ENCODE measurements at regions not wholly inside any gene's neighbourhood (a gene's known extent, or its start where the extent isn't known, plus 50 kb on each side); places are given as distances from the start of the nearest gene placed in this dataset.

- TF ChIP-seq REST (IDR thresholded peaks at IDR 0.05; ENCODE audit: low read depth, low read length) (no peak), FOXJ3 (CRISPR knock-in tag; IDR thresholded peaks at IDR 0.05) (no peak)
Observed at GRCh38 chr7:84454174-84454959, 259.8 kb upstream of the SEMA3A start (continued).

GRCh38 chr7:84452618-84453017, 258.0 kb upstream of the SEMA3A start:
- DNase-seq, result no peak
- no peaks in the 10 kb centered on the region for H3K79me2 ChIP-seq (ENCODE audit: insufficient read depth)
- H3K27me3 ChIP-seq (ENCODE audit: insufficient read depth), result no peaks in the 10 kb centered on the region
- no peak overlapping the region for H3K4me3 ChIP-seq (ENCODE audit: low read depth in 2 of 2, low read length in 1 of 2)
- no peak overlapping the region for H3K4me2 ChIP-seq
- no peaks in the 10 kb centered on the region for H4K20me1 ChIP-seq (ENCODE audit: insufficient read depth)
- H3F3A ChIP-seq (replicated peaks; ENCODE audit: insufficient read depth), result no peaks in the 10 kb centered on the region
- H3K9me3 ChIP-seq, result 0 out of 2 replicates have a peak, but pooled peaks cover 5% of the 10 kb centered on the region
- H3K27ac ChIP-seq (ENCODE audit: low read depth in 2 of 2, low read length in 1 of 2), result no peak overlapping the region
- H3K4me1 ChIP-seq (ENCODE audit: control insufficient read depth in 1 of 2, insufficient read depth in 2 of 2, low read depth in 1 of 2, low read length in 1 of 2), result peaks cover 3 to 7% of the 10 kb centered on the region in 2 experiments; a peak in 2 of 4 replicates
- no peak overlapping the region for H3K9ac ChIP-seq
- H3K9me2 ChIP-seq, result no peaks in the 10 kb centered on the region
- CTCF ChIA-PET, result no interaction called here
- TF ChIP-seq NRF1 (IDR thresholded peaks at IDR 0.05; ENCODE audit: low read depth, low read length) (no peak), FOXM1 (IDR thresholded peaks at IDR 0.05; ENCODE audit: low read depth) (no peak), TCF12 (IDR thresholded peaks at IDR 0.05) (no peak), MXI1 (IDR thresholded peaks at IDR 0.05; ENCODE audit: low read depth, low read length) (no peak), RCOR1 (IDR thresholded peaks at IDR 0.05; ENCODE audit: low read length) (no peak), RFX5 (IDR thresholded peaks at IDR 0.05; ENCODE audit: low read length) (no peak), IRF3 (IDR thresholded peaks at IDR 0.05; ENCODE audit: low read depth, low read length) (no peak), NFIC (IDR thresholded peaks at IDR 0.05; ENCODE audit: borderline replicate concordance) (no peak)
- no peaks in the 10 kb centered on the region for H3K36me3 ChIP-seq (replicated peaks in 1 of 2; ENCODE audit: control insufficient read depth in 1 of 2, insufficient read depth in 2 of 2, low read length in 1 of 2)
- WGBS (ENCODE audit: low lambda C conversion rate), result 100% methylated on average over 1 of the region's 1 CpG
- H2AFZ ChIP-seq (ENCODE audit: low read depth), result no peak overlapping the region
- POLR2A ChIA-PET, result no interaction called here

- Histone ChIP-seq H3K9me2 (no peaks in the 10 kb centered on the region), H3K4me1 (ENCODE audit: control insufficient read depth in 1 of 2, insufficient read depth in 2 of 2, low read depth in 1 of 2, low read length in 1 of 2) (peaks cover 3 to 4% of the 10 kb centered on the region in 2 experiments; a peak in 2 of 4 replicates), H3K79me2 (ENCODE audit: insufficient read depth) (no peaks in the 10 kb centered on the region), H3K36me3 (replicated peaks in 1 of 2; ENCODE audit: control insufficient read depth in 1 of 2, insufficient read depth in 2 of 2, low read length in 1 of 2) (no peaks in the 10 kb centered on the region), H3K4me3 (ENCODE audit: low read depth in 2 of 2, low read length in 1 of 2) (no peak overlapping the region), H4K20me1 (ENCODE audit: insufficient read depth) (no peaks in the 10 kb centered on the region), H3K27ac (ENCODE audit: low read depth in 2 of 2, low read length in 1 of 2) (no peak overlapping the region), H3K9me3 (0 out of 2 replicates have a peak, but pooled peaks cover 5% of the 10 kb centered on the region), H2AFZ (ENCODE audit: low read depth) (no peak overlapping the region), H3K4me2 (no peak overlapping the region), H3K9ac (no peak overlapping the region), H3K27me3 (ENCODE audit: insufficient read depth) (no peaks in the 10 kb centered on the region), H3F3A (replicated peaks; ENCODE audit: insufficient read depth) (no peaks in the 10 kb centered on the region)
- DNase-seq, result no peak
- CTCF ChIA-PET, result no interaction called here
- POLR2A ChIA-PET, result no interaction called here
- TF ChIP-seq TAF1 (IDR thresholded peaks at IDR 0.05; ENCODE audit: borderline replicate concordance, low read depth, low read length) (no peak), FOSL2 (IDR thresholded peaks at IDR 0.05; ENCODE audit: borderline replicate concordance, low read depth) (no peak), MXI1 (IDR thresholded peaks at IDR 0.05; ENCODE audit: low read depth, low read length) (no peak), NRF1 (IDR thresholded peaks at IDR 0.05; ENCODE audit: low read depth, low read length) (no peak), EP300 (IDR thresholded peaks at IDR 0.05; ENCODE audit: borderline replicate concordance in 1 of 2, low read depth in 1 of 2, low read length in 1 of 2) (no peak), SMC3 (IDR thresholded peaks at IDR 0.05; ENCODE audit: low read depth, low read length) (no peak), MAX (IDR thresholded peaks at IDR 0.05; ENCODE audit: low read depth) (no peak), CHD2 (IDR thresholded peaks at IDR 0.05; ENCODE audit: low read length, partially characterized antibody) (no peak), YY1 (IDR thresholded peaks at IDR 0.05; ENCODE audit: low read depth) (no peak), NFIC (IDR thresholded peaks at IDR 0.05; ENCODE audit: borderline replicate concordance) (no peak), JUND (IDR thresholded peaks at IDR 0.05) (no peak)
- TF ChIP-seq, protein P1, sequence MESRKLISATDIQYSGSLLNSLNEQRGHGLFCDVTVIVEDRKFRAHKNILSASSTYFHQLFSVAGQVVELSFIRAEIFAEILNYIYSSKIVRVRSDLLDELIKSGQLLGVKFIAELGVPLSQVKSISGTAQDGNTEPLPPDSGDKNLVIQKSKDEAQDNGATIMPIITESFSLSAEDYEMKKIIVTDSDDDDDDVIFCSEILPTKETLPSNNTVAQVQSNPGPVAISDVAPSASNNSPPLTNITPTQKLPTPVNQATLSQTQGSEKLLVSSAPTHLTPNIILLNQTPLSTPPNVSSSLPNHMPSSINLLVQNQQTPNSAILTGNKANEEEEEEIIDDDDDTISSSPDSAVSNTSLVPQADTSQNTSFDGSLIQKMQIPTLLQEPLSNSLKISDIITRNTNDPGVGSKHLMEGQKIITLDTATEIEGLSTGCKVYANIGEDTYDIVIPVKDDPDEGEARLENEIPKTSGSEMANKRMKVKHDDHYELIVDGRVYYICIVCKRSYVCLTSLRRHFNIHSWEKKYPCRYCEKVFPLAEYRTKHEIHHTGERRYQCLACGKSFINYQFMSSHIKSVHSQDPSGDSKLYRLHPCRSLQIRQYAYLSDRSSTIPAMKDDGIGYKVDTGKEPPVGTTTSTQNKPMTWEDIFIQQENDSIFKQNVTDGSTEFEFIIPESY (IDR thresholded peaks at IDR 0.05; ENCODE audit: borderline replicate concordance, low read depth), result no peak
Observed at GRCh38 chr7:84450772-84451171, 256.2 kb upstream of the SEMA3A start.
